Glomerular endothelial cell (primary cell): ENCODE measurements at regions not wholly inside any gene's neighbourhood (a gene's known extent, or its start where the extent isn't known, plus 50 kb on each side); places are given as distances from the start of the nearest gene placed in this dataset.
"Not testable (repeated sequence)": the region's sequence is repeated elsewhere in the genome, so short reads cannot be mapped to it uniquely, and the experiment has no call there.

Experiments
- DNase-seq: peaks from one replicate; pipeline ENCODE4 v3.0.0-alpha.2; 2011; ENCODE audit warnings: low read depth, low spot score; ENCODE audit errors: extremely low read depth

DNA sequence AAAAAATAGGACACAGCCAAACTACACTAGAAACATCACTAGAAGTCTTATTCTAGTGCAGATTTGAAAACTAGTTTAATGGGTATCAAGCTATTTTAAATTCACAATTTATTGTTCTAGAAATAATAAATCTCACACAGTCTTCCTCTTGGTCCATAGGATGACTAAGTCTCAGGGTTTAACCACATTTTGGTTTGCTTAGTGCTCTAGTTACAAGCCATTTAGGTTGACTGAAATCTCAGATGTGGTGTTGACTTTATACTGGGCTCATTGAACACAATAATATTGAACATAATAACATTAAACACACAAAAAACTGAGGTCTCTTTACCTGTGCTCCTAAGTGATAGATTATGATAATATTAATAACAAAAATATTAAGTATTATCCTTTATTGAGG is 760.3 kb upstream of the CCDC179 start:
- DNase-seq: no peak

DNA sequence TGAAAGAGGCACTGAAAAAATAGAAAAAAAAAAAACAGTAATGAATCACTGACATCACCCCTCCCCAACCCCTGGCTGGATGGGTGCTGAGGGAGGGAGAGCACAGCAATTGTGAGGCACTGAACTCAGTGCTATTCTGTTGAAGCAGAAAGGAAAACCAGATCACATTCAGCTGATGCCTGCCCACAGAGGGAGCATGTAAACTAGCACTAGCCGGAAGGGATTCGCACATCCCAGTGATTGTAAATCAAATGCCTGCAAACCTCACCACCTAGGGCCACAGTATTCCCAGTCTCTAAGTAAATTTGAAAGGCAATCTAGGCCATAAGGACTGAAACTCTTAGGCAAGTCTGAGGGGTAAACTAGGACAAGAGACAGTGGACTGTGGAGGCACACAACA is 772.0 kb upstream of the CCDC179 start:
- DNase-seq: no peak

DNA sequence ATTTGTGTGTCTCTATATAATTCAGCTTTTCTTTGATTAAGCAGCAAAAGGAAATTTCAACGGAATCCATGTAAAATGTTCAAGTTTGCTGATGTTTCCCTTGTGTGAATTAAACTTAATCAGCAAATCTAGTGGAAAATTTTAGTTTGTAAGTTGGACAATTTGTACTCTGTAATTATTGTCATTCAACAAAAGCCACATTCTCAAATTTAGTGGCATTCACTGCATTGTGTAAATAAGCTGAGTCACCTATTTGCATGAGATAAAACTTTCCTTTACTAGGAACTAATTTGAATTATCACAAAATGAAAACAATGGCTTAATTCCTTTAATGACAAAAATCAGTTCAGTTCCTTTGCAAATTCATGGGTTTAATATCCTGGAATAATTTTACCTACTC is 784.2 kb upstream of the CCDC179 start:
- DNase-seq: no peak

DNA sequence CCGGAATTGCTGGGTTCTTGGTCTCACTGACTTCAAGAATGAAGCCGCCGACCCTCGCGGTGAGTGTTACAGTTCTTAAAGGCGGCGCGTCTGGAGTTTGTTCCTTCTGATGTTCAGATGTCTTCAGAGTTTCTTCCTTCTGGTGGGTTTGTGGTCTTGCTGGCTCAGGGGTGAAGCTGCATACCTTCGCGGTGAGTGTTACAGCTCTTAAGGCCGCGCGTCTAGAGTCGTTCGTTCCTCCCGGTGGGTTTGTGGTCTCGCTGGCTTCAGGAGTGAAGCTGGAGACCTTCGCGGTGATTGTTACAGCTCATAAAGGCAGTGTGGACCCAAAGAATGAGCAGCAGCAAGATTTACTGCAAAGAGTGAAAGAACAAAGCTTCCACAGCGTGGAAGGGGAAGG is 792.1 kb upstream of the CCDC179 start:
- not testable (repeated sequence) for DNase-seq

DNA sequence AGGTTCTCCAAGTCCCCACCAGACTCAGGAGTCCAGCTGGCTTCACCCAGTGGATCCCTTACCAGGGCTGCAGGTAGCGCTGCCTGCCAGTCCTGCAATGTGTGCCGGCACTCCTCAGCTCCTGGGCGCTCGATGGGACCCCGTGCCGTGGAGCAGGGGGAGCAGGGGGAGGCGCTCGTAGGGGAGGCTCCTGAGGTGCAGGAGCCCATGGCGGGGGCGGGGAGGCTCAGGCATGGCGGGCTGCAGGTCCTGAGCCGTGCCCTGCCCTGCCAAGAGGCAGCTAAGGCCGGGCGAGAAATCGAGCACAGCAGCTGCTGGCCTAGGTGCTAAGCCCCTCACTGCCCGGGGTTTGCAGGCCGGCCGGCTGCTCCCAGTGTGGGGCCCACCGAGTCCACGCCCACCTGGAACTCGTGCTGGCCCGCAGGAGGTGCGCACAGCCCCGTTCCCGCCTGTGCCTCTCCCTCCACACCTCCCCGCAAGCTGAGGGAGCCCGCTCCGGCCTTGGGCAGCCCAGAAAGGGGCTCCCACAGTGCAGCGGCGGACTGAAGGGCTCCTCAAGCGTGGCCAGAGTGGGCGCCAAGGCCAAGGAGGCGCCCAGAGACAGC is 792.9 kb upstream of the CCDC179 start:
- DNase-seq: no peak

DNA sequence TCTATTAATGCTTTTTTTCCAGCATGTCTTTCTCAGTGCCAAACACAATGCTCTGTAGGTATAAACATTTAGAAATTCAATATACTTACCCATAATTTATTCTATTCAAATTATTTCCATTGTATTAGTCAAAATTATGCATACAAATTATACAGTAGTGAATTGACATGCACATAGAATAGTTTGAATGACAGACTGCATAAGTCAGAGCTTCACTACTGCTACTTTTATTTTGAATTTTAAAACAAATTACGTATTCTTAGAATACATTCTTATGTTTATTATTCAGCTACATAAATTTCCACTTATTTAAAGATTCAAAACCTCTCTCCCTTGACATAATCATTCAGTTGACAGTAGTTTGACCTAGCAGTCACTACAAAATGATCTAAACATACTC is 808.0 kb upstream of the CCDC179 start:
- DNase-seq: no peak

DNA sequence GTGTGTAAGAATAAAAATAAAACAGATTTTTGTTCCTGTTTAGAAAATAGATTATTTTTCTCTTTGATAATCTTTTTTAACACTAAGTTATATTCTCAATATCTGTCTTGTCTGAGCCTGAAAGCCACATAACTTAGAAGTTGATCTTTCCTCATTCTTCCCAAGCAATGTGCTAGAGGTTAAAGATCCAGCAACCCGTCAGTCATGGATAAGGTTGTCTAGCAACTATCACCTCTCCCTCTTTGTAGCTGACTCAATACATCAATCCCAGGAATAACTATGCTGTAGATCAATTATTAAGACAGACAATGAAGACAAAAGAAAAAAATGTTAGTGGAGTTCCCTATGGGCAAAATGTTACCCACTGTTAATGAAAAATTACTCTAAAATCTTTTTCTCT is 813.1 kb upstream of the CCDC179 start:
- DNase-seq: no peak

DNA sequence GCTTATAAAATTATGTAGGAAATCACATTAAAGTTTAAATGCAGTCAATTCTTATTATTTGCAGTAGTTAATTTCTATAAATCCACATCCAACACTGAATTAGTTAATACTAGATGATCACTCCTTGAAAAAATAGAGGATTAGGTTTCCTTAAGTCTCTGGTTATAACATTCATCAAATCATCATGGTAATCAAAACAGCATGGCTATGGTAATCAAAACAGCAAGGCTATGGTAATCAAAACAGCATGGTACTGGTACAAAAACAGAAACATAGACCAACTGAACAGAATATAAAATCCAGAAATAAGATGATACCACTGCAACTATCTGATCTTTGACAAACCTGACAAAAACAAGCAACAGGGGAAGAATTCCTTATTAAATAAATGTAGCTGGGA is 814.6 kb upstream of the CCDC179 start:
- DNase-seq: no peak

DNA sequence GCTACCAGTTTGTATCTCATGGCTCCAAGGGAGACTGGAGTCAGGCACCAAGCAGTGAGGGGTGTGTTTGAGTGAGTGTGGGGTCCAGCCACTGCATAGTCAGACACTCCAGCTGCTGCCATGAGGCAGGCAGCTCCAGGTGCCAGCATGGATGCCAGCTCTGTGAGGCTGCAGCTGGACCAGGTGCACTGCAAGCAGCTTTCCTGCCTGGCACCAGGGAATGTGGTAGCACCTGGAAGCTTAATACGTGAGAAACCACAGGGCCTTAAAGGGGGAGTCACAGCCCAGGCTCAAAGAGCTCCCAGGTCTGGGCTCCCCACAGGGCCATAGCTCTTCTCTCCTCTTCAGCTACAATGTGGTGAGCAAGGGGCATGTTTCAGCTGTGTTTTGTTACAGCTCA is 817.8 kb upstream of the LUZP2 start:
- no peak for DNase-seq

DNA sequence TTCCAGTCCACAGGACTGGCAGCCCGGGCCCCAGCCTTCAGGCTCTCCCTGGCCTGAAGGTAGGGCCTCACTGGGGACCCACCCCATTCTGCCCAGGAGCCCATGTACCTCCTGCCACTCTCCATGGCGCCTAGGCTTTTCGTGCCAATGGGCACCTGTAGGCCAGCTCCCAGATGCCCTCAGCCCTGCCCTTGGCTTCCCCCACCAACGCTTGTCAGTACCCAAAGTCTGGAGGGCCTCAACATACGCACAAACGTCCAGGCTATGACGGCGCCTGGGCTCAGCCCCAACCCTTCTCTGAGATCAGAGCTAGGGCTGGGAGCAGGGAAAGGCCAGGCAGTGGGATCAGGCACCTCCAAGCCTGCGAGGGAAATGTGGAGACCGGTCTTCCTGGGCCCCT is 816.9 kb upstream of the LUZP2 start:
- no peak for DNase-seq

DNA sequence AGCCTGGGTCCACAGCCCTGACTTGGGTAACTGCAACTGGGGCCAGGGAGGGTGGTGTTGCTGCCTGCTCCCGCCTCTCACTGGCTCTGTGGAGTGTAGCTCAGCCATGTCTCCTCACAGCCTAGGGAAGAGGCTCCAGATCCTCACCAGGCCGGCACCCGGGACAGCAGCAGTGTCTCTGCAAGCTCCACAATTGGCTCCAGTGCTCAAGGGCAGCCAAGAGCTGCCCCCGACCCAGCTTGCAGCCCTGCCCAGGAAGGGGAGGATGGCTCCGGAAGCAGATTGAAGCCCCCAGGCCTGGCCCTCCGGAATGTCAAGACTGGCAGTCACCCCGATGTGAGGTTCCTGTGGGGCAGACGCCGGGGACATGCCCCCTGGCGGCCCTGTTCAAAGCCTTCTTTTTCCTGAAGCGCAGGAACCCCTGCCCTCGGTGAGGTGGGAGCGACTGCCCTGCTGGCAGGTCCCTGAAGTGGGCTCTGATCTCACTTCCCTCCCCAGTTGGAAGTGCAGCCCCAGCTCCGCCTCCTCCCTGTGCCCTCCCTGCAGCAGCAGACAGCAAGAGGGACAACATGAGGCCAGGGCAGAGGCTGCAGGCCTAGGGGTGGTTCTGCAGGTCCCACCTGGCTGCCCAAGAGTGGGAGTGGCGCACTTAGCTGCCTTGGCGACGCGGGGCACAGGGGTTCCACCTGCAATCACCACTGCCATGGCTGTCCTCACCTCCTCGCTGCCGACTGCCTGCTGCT is 816.2 kb upstream of the LUZP2 start:
- no peak for DNase-seq

DNA sequence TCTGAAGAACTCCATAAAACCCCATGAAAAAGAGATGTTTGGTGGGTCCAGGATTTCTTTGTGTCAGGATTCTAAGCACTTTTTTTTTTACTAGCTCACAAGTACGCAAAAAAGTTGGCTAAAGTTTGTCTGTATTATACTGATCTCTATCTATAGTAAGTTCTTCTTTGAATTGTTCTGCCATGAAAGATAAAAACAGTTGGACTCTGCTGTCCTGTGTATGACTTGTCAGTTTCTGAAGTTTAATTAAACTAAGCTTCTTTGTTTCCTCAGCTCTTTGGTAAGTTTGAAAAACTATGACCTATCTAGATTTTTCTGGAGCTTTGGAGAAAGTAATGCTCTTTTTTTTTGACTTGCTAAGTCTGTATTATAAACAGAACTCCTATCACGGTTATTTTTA is 812.2 kb upstream of the LUZP2 start:
- no peak for DNase-seq

DNA sequence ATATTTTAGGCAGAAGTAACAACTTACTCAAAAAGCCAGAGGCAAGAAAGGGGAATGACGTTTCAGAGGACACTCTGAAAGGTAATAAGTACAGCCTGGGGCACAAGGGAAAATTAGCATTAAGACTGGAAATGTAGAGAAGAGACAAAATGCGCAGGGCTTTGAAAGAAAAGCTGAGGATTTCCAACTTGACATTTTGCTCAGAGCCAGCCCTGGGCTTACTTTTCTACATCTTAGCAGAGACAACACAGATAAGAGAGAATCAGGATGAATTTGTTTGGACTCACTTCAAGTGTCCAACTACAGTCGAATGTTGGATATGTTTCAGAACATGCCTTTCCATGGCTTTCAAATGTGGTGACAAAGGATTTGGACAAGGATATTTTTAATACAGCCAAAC is 808.9 kb upstream of the LUZP2 start:
- DNase-seq: no peak

DNA sequence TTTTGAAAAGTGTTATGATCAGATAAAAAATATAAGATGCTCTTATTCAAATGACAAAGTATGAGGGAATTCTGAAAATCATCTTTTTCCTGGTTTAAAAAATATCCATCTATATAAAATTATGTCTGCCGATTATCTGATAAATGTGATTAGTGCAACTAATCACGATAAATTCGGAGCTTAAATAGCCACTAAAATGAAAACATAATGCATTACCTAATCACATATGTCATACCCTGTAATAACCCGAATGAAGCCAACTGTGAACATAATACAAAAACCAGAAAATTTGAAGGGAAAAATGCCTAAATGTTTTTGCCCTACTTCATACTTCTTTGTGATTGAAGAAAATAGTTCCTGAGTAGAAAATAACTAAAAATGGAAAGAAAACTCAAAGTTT is 808.4 kb upstream of the LUZP2 start:
- no peak for DNase-seq

DNA sequence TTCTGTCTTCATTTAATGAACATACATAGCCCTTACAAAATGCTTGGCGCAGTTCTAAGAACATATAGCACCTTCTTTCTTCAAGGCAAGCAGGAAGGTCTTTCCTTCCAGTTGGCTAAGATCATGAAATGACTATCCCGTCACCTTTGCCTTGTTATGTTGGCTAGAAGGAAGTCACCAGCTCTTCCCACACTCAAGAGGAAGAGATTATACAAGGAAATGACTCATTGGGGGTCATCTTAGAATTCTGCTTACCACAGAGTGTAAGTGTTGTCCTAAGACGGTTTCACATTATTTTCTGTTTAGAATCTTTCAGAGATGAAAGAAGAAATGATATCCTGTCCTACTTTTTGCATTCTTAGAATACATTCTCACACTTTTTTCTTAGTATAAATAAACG is 808.0 kb upstream of the LUZP2 start:
- DNase-seq: no peak

DNA sequence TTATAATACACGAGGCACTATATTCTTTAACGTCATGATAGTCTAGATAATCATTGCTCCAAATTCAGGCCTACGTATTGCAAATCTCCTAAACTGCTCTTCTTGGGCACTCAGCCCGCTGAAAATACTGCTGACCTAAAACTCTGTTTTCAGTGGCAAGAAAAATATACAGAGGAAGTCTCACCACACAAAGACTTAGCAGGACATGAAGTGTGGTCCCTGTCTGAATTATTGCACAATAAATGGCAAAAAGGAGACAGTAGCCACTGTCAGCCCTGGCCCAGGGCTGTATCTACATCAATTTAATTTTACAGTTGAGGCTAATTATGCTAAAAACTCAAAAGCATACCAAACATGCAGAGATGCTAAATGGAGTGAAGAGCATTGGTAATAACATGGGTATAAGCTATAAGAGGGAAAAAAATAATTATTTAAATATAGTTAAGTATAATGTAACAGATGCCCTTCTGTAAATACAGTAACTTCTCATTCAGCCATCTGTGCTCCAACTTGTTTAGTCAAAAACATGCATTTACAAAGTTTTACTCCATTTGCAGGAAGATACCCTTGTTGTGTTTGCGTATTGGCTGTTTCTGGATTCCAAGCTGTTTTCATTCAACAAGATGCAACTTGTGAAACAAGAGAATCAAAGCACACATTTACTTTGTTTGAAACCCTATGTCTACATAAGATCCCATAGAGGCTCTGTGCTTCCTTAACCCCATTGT is 800.0 kb upstream of the LUZP2 start:
- no peak for DNase-seq

DNA sequence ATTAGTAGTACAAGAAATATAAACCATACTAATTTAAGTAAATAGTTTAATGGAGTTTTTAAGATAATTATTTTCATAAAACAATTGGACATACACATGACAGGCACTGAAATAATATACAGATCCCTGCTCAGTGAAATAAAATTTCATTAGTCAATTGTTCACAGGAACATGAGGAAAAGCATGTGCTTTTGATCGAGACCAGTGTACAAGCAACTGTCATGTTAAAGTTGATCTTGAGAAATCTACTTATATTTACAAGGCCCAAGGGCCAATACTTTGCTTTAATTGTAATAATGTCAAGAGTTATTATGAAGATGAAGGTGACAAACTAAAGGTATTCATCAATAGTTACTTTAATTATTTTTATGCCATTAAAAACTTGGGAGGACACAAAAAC is 792.7 kb upstream of the LUZP2 start:
- DNase-seq: no peak

DNA sequence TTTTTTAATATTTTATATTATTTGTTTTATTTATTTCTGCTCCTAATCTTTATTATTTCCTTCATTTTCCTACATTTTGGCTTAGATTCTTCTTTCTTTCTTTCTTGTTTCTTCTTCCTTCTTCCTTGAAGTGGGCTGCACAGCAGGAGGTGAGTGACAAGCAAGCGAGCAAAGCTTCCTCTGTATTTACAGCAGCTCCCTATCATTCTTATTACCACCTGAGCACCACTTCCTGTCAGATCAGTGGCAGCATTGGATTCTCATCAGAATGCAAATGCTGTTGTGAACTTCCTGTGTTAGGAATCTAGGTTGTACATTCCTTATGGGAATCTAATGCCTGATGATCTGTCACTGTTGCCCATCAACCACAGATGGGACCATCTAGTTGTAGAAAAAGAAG is 784.9 kb upstream of the LUZP2 start:
- no peak for DNase-seq

DNA sequence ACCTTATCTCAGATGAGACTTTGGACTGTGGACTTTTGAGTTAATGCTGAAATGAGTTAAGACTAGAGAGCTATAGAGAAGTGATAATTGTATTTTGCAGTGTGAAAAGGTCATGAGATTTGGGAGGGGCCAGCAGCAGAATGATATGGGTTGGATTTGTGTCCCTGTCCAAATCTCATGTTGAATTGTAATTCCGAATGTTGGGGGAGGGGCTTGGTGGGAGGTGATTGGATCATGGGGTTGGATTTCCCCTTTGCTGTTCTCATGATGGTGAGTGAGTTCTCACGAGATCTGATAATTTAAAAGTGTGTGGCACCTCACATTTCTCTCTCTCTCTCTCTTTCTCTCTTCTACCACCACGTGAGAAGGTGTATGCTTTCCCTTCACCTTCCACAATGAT is 777.8 kb upstream of the LUZP2 start:
- DNase-seq: no peak

DNA sequence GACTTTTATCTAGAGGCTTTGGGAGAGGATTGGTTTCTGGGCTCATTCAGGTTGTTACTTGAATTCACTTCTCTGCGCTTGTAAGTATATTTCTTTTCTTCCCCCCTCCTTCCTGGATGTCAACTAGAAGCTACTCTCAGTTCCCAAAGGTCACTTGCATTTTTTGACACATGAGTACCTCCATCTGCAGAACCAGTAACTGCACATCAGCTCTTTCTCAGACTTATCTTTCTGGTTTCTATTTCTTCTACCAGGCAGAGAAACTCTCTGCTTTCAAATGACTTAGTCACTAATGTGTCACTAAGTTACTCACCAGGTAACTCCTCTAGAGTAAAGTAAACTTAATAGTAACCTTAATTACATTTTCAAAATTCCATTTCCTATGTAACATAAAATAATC is 773.0 kb upstream of the LUZP2 start:
- no peak for DNase-seq

DNA sequence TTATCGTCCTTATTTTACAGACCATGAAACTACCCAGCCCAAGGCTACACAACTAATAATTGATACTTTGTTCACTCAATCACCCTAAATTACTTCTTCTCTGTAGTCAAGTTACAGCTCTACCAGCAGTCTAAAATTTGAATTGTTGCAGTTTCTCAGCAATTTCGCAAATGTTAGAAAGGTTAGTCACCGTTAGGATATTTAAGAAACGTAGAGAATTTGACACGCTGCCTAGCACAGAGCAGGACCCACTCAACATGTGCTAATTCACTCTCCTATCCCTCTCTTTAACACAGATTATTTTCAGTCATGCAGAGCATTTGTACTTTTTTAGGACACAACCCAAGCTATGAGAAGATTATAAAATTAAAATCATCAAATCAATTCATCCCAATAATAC is 771.1 kb upstream of the LUZP2 start:
- DNase-seq: no peak

DNA sequence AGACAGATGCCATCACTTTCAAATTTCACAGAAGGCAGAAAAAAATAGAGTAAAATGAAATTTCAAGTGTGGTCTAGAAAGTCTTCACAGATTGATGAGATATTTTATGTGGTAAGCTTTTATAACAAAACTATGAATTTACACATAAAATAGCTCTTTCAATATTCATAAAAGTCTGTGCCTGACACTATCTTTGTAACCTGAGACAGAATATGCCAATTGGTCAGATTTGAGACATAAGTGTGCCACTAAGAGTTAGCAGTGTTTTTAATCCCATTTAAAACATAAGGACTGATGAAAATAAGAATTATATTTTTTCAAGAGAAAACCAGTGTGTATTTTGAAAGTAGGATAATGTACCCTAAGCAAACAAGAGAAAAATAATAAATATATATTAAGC is 769.5 kb upstream of the LUZP2 start:
- DNase-seq: no peak
